ENCODE measurements at regions not wholly inside any gene's neighbourhood (a gene's known extent, or its start where the extent isn't known, plus 50 kb on each side); places are given as distances from the start of the nearest gene placed in this dataset.

- H3K4me3 ChIP-seq (ENCODE audit: low read depth in 1 of 5, low read length in 5 of 5): no peak overlapping the region
- H3K9ac ChIP-seq (ENCODE audit: low read length in 5 of 5): no peak overlapping the region
- no peaks in the 10 kb centered on the region for H3K9me3 ChIP-seq (ENCODE audit: control insufficient read depth in 5 of 5, low read length in 5 of 5)
- H3K27me3 ChIP-seq (ENCODE audit: control insufficient read depth in 5 of 5, insufficient read depth in 4 of 5, low read length in 5 of 5): no peaks in the 10 kb centered on the region
- no peaks in the 10 kb centered on the region for H3K4me1 ChIP-seq (ENCODE audit: control insufficient read depth in 5 of 5, insufficient read depth in 5 of 5, low read length in 5 of 5)
- no peaks in the 10 kb centered on the region for H3K36me3 ChIP-seq (ENCODE audit: control insufficient read depth in 5 of 5, insufficient read depth in 5 of 5, low read length in 5 of 5)
- H3K27ac ChIP-seq (ENCODE audit: low read depth, low read length): no peak overlapping the region
Observed at GRCh38 chr2:16821692-16822091, 156.1 kb upstream of the CYRIA start.

GRCh38 chr2:16818203-16818556 lies 152.5 kb upstream of the CYRIA start:
- Histone ChIP-seq H3K4me3 (ENCODE audit: low read depth in 1 of 5, low read length in 5 of 5) (no peak overlapping the region), H3K27ac (ENCODE audit: low read depth, low read length) (no peak overlapping the region), H3K36me3 (ENCODE audit: control insufficient read depth in 5 of 5, insufficient read depth in 5 of 5, low read length in 5 of 5) (no peaks in the 10 kb centered on the region), H3K9ac (ENCODE audit: low read length in 5 of 5) (no peak overlapping the region), H3K9me3 (ENCODE audit: control insufficient read depth in 5 of 5, low read length in 5 of 5) (no peaks in the 10 kb centered on the region), H3K27me3 (ENCODE audit: control insufficient read depth in 5 of 5, insufficient read depth in 4 of 5, low read length in 5 of 5) (no peaks in the 10 kb centered on the region), H3K4me1 (ENCODE audit: control insufficient read depth in 5 of 5, insufficient read depth in 5 of 5, low read length in 5 of 5) (no peaks in the 10 kb centered on the region)

GRCh38 chr2:16817305-16818202 lies 151.9 kb upstream of the CYRIA start:
- no peaks in the 10 kb centered on the region for H3K27me3 ChIP-seq (ENCODE audit: control insufficient read depth in 5 of 5, insufficient read depth in 4 of 5, low read length in 5 of 5)
- H3K27ac ChIP-seq (ENCODE audit: low read depth, low read length): no peak overlapping the region
- H3K4me3 ChIP-seq (ENCODE audit: low read depth in 1 of 5, low read length in 5 of 5): no peak overlapping the region
- H3K9ac ChIP-seq (ENCODE audit: low read length in 5 of 5): no peak overlapping the region
- no peaks in the 10 kb centered on the region for H3K36me3 ChIP-seq (ENCODE audit: control insufficient read depth in 5 of 5, insufficient read depth in 5 of 5, low read length in 5 of 5)
- no peaks in the 10 kb centered on the region for H3K9me3 ChIP-seq (ENCODE audit: control insufficient read depth in 5 of 5, low read length in 5 of 5)
- H3K4me1 ChIP-seq (ENCODE audit: control insufficient read depth in 5 of 5, insufficient read depth in 5 of 5, low read length in 5 of 5): no peaks in the 10 kb centered on the region

GRCh38 chr2:16816522-16816921 lies 150.9 kb upstream of the CYRIA start:
- no peak overlapping the region for H3K27ac ChIP-seq (ENCODE audit: low read depth, low read length)
- no peaks in the 10 kb centered on the region for H3K36me3 ChIP-seq (ENCODE audit: control insufficient read depth in 5 of 5, insufficient read depth in 5 of 5, low read length in 5 of 5)
- no peak overlapping the region for H3K9ac ChIP-seq (ENCODE audit: low read length in 5 of 5)
- no peaks in the 10 kb centered on the region for H3K27me3 ChIP-seq (ENCODE audit: control insufficient read depth in 5 of 5, insufficient read depth in 4 of 5, low read length in 5 of 5)
- H3K4me3 ChIP-seq (ENCODE audit: low read depth in 1 of 5, low read length in 5 of 5): no peak overlapping the region
- H3K9me3 ChIP-seq (ENCODE audit: control insufficient read depth in 5 of 5, low read length in 5 of 5): no peaks in the 10 kb centered on the region
- no peaks in the 10 kb centered on the region for H3K4me1 ChIP-seq (ENCODE audit: control insufficient read depth in 5 of 5, insufficient read depth in 5 of 5, low read length in 5 of 5)

- Histone ChIP-seq H3K27me3 (ENCODE audit: control insufficient read depth in 5 of 5, insufficient read depth in 4 of 5, low read length in 5 of 5) (no peaks in the 10 kb centered on the region), H3K27ac (ENCODE audit: low read depth, low read length) (no peak overlapping the region), H3K9ac (ENCODE audit: low read length in 5 of 5) (no peak overlapping the region), H3K9me3 (ENCODE audit: control insufficient read depth in 5 of 5, low read length in 5 of 5) (no peaks in the 10 kb centered on the region), H3K36me3 (ENCODE audit: control insufficient read depth in 5 of 5, insufficient read depth in 5 of 5, low read length in 5 of 5) (no peaks in the 10 kb centered on the region), H3K4me1 (ENCODE audit: control insufficient read depth in 5 of 5, insufficient read depth in 5 of 5, low read length in 5 of 5) (no peaks in the 10 kb centered on the region), H3K4me3 (ENCODE audit: low read depth in 1 of 5, low read length in 5 of 5) (no peak overlapping the region)
Observed at GRCh38 chr2:16816016-16816415, 150.4 kb upstream of the CYRIA start.

GRCh38 chr2:16813593-16813992 lies 148.0 kb upstream of the CYRIA start:
- Histone ChIP-seq H3K9me3 (ENCODE audit: control insufficient read depth in 5 of 5, low read length in 5 of 5) (no peaks in the 10 kb centered on the region), H3K4me1 (ENCODE audit: control insufficient read depth in 5 of 5, insufficient read depth in 5 of 5, low read length in 5 of 5) (no peaks in the 10 kb centered on the region), H3K4me3 (ENCODE audit: low read depth in 1 of 5, low read length in 5 of 5) (no peak overlapping the region), H3K36me3 (ENCODE audit: control insufficient read depth in 5 of 5, insufficient read depth in 5 of 5, low read length in 5 of 5) (no peaks in the 10 kb centered on the region), H3K9ac (ENCODE audit: low read length in 5 of 5) (no peak overlapping the region), H3K27ac (ENCODE audit: low read depth, low read length) (no peak overlapping the region), H3K27me3 (ENCODE audit: control insufficient read depth in 5 of 5, insufficient read depth in 4 of 5, low read length in 5 of 5) (no peaks in the 10 kb centered on the region)

GRCh38 chr2:16798472-16798871 lies 132.8 kb upstream of the CYRIA start:
- no peak overlapping the region for H3K27ac ChIP-seq (ENCODE audit: low read depth, low read length)
- no peaks in the 10 kb centered on the region for H3K27me3 ChIP-seq (ENCODE audit: control insufficient read depth in 5 of 5, insufficient read depth in 4 of 5, low read length in 5 of 5)

GRCh38 chr2:16791496-16791895 lies 125.9 kb upstream of the CYRIA start:
- Histone ChIP-seq H3K27ac (ENCODE audit: low read depth, low read length) (no peak overlapping the region), H3K27me3 (ENCODE audit: control insufficient read depth in 5 of 5, insufficient read depth in 4 of 5, low read length in 5 of 5) (no peaks in the 10 kb centered on the region), H3K4me1 (ENCODE audit: control insufficient read depth in 5 of 5, insufficient read depth in 5 of 5, low read length in 5 of 5) (no peaks in the 10 kb centered on the region), H3K4me3 (ENCODE audit: low read depth in 1 of 5, low read length in 5 of 5) (no peak overlapping the region), H3K9me3 (ENCODE audit: control insufficient read depth in 5 of 5, low read length in 5 of 5) (no peaks in the 10 kb centered on the region), H3K9ac (ENCODE audit: low read length in 5 of 5) (no peak overlapping the region), H3K36me3 (ENCODE audit: control insufficient read depth in 5 of 5, insufficient read depth in 5 of 5, low read length in 5 of 5) (no peaks in the 10 kb centered on the region)

More at GRCh38 chr2:16798472-16798871, 132.8 kb upstream of the CYRIA start:
- H3K4me3 ChIP-seq (ENCODE audit: low read depth in 1 of 5, low read length in 5 of 5): no peak overlapping the region
- no peaks in the 10 kb centered on the region for H3K9me3 ChIP-seq (ENCODE audit: control insufficient read depth in 5 of 5, low read length in 5 of 5)
- H3K9ac ChIP-seq (ENCODE audit: low read length in 5 of 5): no peak overlapping the region
- no peaks in the 10 kb centered on the region for H3K36me3 ChIP-seq (ENCODE audit: control insufficient read depth in 5 of 5, insufficient read depth in 5 of 5, low read length in 5 of 5)
- no peaks in the 10 kb centered on the region for H3K4me1 ChIP-seq (ENCODE audit: control insufficient read depth in 5 of 5, insufficient read depth in 5 of 5, low read length in 5 of 5)

GRCh38 chr2:16785149-16785548 lies 119.5 kb upstream of the CYRIA start:
- peaks cover 0 to 3% (median 0%) of the 10 kb centered on the region in 5 donors for H3K27me3 ChIP-seq (ENCODE audit: control insufficient read depth in 5 of 5, insufficient read depth in 4 of 5, low read length in 5 of 5)
- H3K9ac ChIP-seq (ENCODE audit: low read length in 5 of 5): no peak overlapping the region
- no peak overlapping the region for H3K4me3 ChIP-seq (ENCODE audit: low read depth in 1 of 5, low read length in 5 of 5)
- no peaks in the 10 kb centered on the region for H3K36me3 ChIP-seq (ENCODE audit: control insufficient read depth in 5 of 5, insufficient read depth in 5 of 5, low read length in 5 of 5)
- no peaks in the 10 kb centered on the region for H3K9me3 ChIP-seq (ENCODE audit: control insufficient read depth in 5 of 5, low read length in 5 of 5)
- no peaks in the 10 kb centered on the region for H3K4me1 ChIP-seq (ENCODE audit: control insufficient read depth in 5 of 5, insufficient read depth in 5 of 5, low read length in 5 of 5)
- H3K27ac ChIP-seq (ENCODE audit: low read depth, low read length): no peak overlapping the region

GRCh38 chr2:16784652-16785051 lies 119.0 kb upstream of the CYRIA start:
- H3K27me3 ChIP-seq (ENCODE audit: control insufficient read depth in 5 of 5, insufficient read depth in 4 of 5, low read length in 5 of 5): peaks cover 0 to 3% (median 0%) of the 10 kb centered on the region in 5 donors

More at GRCh38 chr2:16784652-16785051, 119.0 kb upstream of the CYRIA start:
- no peak overlapping the region for H3K27ac ChIP-seq (ENCODE audit: low read depth, low read length)
- no peak overlapping the region for H3K4me3 ChIP-seq (ENCODE audit: low read depth in 1 of 5, low read length in 5 of 5)
- H3K9ac ChIP-seq (ENCODE audit: low read length in 5 of 5): no peak overlapping the region
- H3K9me3 ChIP-seq (ENCODE audit: control insufficient read depth in 5 of 5, low read length in 5 of 5): no peaks in the 10 kb centered on the region
- no peaks in the 10 kb centered on the region for H3K36me3 ChIP-seq (ENCODE audit: control insufficient read depth in 5 of 5, insufficient read depth in 5 of 5, low read length in 5 of 5)
- no peaks in the 10 kb centered on the region for H3K4me1 ChIP-seq (ENCODE audit: control insufficient read depth in 5 of 5, insufficient read depth in 5 of 5, low read length in 5 of 5)

Measured in subcutaneous abdominal adipose tissue (tissue), 5 donors.